SK-N-MC (cell line): ENCODE measurements at regions not wholly inside any gene's neighbourhood (a gene's known extent, or its start where the extent isn't known, plus 50 kb on each side); places are given as distances from the start of the nearest gene placed in this dataset.
"Not testable (repeated sequence)": the region's sequence is repeated elsewhere in the genome, so short reads cannot be mapped to it uniquely, and the experiment has no call there.

Experiments
- DNase-seq: peaks from one replicate; pipeline ENCODE4 v3.0.0-alpha.2; 2011; ENCODE audit warnings: low read depth, low spot score
- H3K27ac ChIP-seq: fragments of 200-600 bp; sonication (generic); 2 replicates; pipeline ENCODE4 v1.5.1; 2016; ENCODE audit warnings: mixed run types
- H3K36me3 ChIP-seq: fragments of 200-600 bp; sonication (generic); 2 replicates; pipeline ENCODE4 v1.6.1; 2017; ENCODE audit warnings: antibody characterized with exemption, low read length, mixed read lengths; ENCODE audit not compliant: insufficient read depth
- H3K4me3 ChIP-seq: fragments of 200-600 bp; sonication (generic); 2 replicates; pipeline ENCODE4 v1.5.1; 2016
- H3K9ac ChIP-seq: fragments of 200-600 bp; sonication (generic); 2 replicates; pipeline ENCODE4 v1.8.0; 2017; ENCODE audit warnings: mixed run types, mixed read lengths; ENCODE audit not compliant: insufficient read length
- H3K9me3 ChIP-seq: fragments of 200-600 bp; sonication (generic); 2 replicates; pipeline ENCODE4 v1.6.1; 2017; ENCODE audit warnings: low read depth, mild to moderate bottlenecking, antibody characterized with exemption, low read length, moderate library complexity, mixed read lengths
- EZH2 ChIP-seq: fragments of 200-600 bp; sonication (generic); IDR thresholded peaks from one replicate; pipeline ENCODE4 v1.6.1; 2017; ENCODE audit warnings: antibody characterized with exemption
- FOXP2 ChIP-seq: optimal IDR thresholded peaks from 2 replicates; pipeline ENCODE3; 2011; ENCODE audit warnings: mild to moderate bottlenecking, moderate library complexity; ENCODE audit not compliant: insufficient read depth; ENCODE audit errors: extremely low read length, control extremely low read depth
- POLR2AphosphoS5 ChIP-seq: IDR thresholded peaks from 2 replicates; pipeline ENCODE4 v1.6.1; 2012; ENCODE audit warnings: mild to moderate bottlenecking, low read depth, low read length, borderline replicate concordance

- no peaks in the 10 kb centered on the region for H3K36me3 ChIP-seq
- no peak for DNase-seq
- H3K9me3 ChIP-seq: no peaks in the 10 kb centered on the region
- H3K27ac ChIP-seq: no peak overlapping the region
- no peak for TF ChIP-seq FOXP2
- no peak for TF ChIP-seq POLR2AphosphoS5
- TF ChIP-seq EZH2: no peak
- H3K9ac ChIP-seq: no peak overlapping the region
- H3K4me3 ChIP-seq: no peak overlapping the region
Observed at GRCh38 chrX:3450881-3451570, 104.6 kb upstream of the MXRA5 start.

- no peak overlapping the region for H3K4me3 ChIP-seq
- no peak overlapping the region for H3K27ac ChIP-seq
- no peak for DNase-seq
- H3K9ac ChIP-seq: no peak overlapping the region
- no peak for TF ChIP-seq EZH2
- TF ChIP-seq POLR2AphosphoS5: no peak
- no peak for TF ChIP-seq FOXP2
- H3K9me3 ChIP-seq: no peaks in the 10 kb centered on the region
- H3K36me3 ChIP-seq: no peaks in the 10 kb centered on the region
Observed at GRCh38 chrX:3449287-3449686, 102.8 kb upstream of the MXRA5 start.

GRCh38 chrX:3448563-3448962, 102.1 kb upstream of the MXRA5 start:
- H3K9ac ChIP-seq: no peak overlapping the region
- no peak for DNase-seq
- TF ChIP-seq POLR2AphosphoS5 (no peak), EZH2 (no peak), FOXP2 (no peak)
- no peak overlapping the region for H3K4me3 ChIP-seq
- no peaks in the 10 kb centered on the region for H3K9me3 ChIP-seq
- H3K36me3 ChIP-seq: no peaks in the 10 kb centered on the region
- H3K27ac ChIP-seq: no peak overlapping the region

- no peak for TF ChIP-seq EZH2
- no peak for TF ChIP-seq POLR2AphosphoS5
- TF ChIP-seq FOXP2: no peak
- H3K4me3 ChIP-seq: no peak overlapping the region
- no peak overlapping the region for H3K9ac ChIP-seq
- no peaks in the 10 kb centered on the region for H3K9me3 ChIP-seq
- no peak overlapping the region for H3K27ac ChIP-seq
- no peak for DNase-seq
- H3K36me3 ChIP-seq: no peaks in the 10 kb centered on the region
Observed at GRCh38 chrX:3445806-3446490, 99.5 kb upstream of the MXRA5 start.

- no peak for DNase-seq
- Histone ChIP-seq H3K27ac (no peak overlapping the region), H3K9me3 (no peaks in the 10 kb centered on the region), H3K4me3 (no peak overlapping the region), H3K36me3 (no peaks in the 10 kb centered on the region), H3K9ac (no peak overlapping the region)
- no peak for TF ChIP-seq EZH2
- no peak for TF ChIP-seq FOXP2
- TF ChIP-seq POLR2AphosphoS5: no peak
Observed at GRCh38 chrX:3443184-3443583, 96.7 kb upstream of the MXRA5 start.

- Histone ChIP-seq H3K4me3 (no peak overlapping the region), H3K9ac (no peak overlapping the region), H3K36me3 (no peaks in the 10 kb centered on the region), H3K27ac (no peak overlapping the region), H3K9me3 (no peaks in the 10 kb centered on the region)
- DNase-seq: no peak
- no peak for TF ChIP-seq POLR2AphosphoS5
- TF ChIP-seq FOXP2: no peak
- TF ChIP-seq EZH2: no peak
Observed at GRCh38 chrX:3442691-3443090, 96.2 kb upstream of the MXRA5 start.

GRCh38 chrX:3440981-3441380, 94.5 kb upstream of the MXRA5 start:
- Histone ChIP-seq H3K9ac (no peak overlapping the region), H3K27ac (no peak overlapping the region)
- DNase-seq: no peak

GRCh38 chrX:3435916-3436315, 89.5 kb upstream of the MXRA5 start:
- H3K9ac ChIP-seq, H3K9me3 ChIP-seq, H3K4me3 ChIP-seq, DNase-seq, H3K27ac ChIP-seq, H3K36me3 ChIP-seq: not testable (repeated sequence)

More at GRCh38 chrX:3440981-3441380, 94.5 kb upstream of the MXRA5 start:
- H3K9me3 ChIP-seq: no peaks in the 10 kb centered on the region
- TF ChIP-seq POLR2AphosphoS5 (no peak), FOXP2 (no peak), EZH2 (no peak)
- H3K36me3 ChIP-seq: no peaks in the 10 kb centered on the region
- H3K4me3 ChIP-seq: no peak overlapping the region

- H3K9me3 ChIP-seq: no peaks in the 10 kb centered on the region
- H3K9ac ChIP-seq: no peak overlapping the region
- no peak overlapping the region for H3K4me3 ChIP-seq
- no peak for TF ChIP-seq FOXP2
- TF ChIP-seq EZH2: no peak
- TF ChIP-seq POLR2AphosphoS5: no peak
- H3K27ac ChIP-seq: no peak overlapping the region
- no peak for DNase-seq
- H3K36me3 ChIP-seq: no peaks in the 10 kb centered on the region
Observed at GRCh38 chrX:3435057-3435456, 88.6 kb upstream of the MXRA5 start.
